NCI-H2107 treated with DMSO at 0.1 percent for 48 hours (cell line): ENCODE measurements at regions not wholly inside any gene's neighbourhood (a gene's known extent, or its start where the extent isn't known, plus 50 kb on each side); places are given as distances from the start of the nearest gene placed in this dataset.
A peak's percentile ranks its signal among the peaks of the same experiment; 100 is the strongest.

Experiments
- DNase-seq: peaks from one replicate; lab custom pipeline; 2025; ENCODE audit not compliant: unreplicated experiment; lab: John Stamatoyannopoulos, UW

GRCh38 chr5:54721951-54722654, 204.5 kb downstream of the SNX18 start:
- DNase-seq, result no peak

DNA sequence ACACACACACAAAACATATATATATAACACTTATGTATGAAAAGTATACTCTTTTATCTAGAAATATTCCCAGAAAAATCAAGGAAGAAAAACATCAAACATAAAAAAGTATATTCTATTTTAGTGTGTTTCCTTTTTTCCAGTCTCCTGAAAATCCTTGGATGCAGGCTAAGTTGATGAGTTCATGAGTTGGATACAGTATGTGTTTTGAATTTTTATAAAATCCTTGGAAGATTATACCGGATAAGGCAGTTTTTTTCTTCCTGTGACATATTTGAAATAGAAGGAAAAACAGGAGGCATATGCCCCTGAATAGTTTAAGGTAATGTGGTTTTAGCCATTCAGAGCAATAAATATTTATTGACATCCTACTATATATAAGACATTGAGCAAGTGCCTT, 203.6 kb downstream of the SNX18 start:
- DNase-seq, result no peak

DNA sequence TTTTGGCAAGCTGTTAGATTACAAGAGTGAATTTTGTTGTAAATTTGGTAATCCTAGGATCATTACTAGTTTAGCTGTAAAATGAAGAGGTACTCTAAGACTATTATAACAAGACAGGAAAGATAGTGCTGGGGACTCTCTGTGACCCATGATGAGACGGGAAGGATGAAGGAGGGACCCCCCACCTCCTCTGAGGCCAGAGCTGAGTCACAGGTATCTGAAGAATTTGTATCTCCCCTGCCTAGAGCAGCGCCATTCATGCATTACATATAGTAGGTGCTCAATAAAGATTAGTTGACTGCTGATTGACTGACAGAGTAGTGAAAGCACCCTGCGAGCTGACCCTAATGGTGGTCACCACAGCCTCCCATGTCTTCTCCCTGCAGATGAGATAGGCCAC, 202.8 kb downstream of the SNX18 start:
- DNase-seq, result no peak

DNA sequence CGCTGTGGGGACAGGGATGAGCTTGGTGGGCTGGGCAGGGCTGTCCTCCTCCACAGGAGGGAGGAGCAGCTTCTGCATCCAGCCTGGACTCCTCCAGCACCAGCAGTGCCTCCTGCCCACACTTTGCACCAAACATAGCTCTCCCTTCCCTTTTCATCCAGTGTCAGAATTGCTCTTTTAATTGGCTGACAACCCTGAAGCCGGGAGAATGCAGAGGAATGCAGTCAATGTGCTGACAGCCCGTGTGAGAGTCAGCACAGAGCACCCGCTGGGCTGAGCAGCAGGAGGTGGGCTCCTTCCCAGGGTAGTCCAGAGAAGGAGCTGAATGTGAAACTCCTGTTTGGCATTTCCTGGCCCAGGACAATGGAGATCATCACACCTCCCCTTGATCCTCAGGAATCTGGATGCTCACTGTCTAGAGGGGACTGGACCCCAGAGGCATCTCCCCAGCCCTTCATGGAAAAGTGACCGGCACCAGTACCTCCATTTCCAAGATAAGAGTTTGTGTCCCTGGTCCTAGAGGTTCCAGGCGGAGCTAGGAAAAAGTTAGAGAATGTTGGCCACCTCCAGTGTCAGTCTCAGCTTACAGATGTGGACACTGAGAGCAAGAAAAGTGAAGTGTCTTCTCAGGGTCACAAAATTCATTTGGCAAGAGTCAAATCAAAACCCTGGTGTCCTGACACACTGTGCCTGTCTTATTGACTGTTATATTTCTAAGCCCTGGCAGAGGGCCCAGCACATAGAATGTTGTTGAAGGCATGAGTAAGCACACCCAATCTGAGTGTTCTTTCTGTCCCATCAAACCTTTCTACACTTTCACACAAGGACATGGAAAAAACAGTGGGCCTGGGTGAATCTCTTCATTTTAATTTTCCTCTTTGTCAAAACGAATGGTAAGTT, 202.1 kb downstream of the SNX18 start:
- no peak for DNase-seq

DNA sequence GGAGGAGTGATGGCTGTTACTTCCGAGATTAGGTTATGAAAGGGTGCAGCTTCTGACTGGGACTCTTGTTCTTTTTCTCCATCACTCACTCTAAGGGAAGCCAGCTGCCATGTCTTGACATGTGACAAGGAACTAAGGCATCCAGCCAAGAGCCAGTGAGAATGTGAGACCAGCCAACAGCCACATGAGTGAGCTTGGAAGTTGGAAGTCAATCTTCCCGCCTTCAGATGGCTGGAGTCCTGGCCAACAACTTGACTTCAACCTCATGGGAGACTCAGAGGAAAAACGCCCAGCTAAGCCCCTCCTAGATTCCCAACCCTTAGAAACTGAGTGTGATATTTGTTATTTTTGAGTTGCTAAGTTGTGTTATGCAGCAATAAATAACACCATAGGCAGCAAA, 201.1 kb downstream of the SNX18 start:
- no peak for DNase-seq

GRCh38 chr5:54717870-54718269, 200.3 kb downstream of the SNX18 start:
- no peak for DNase-seq

GRCh38 chr5:54717459-54717858, 199.9 kb downstream of the SNX18 start:
- DNase-seq, result no peak

GRCh38 chr5:54713923-54714581, 196.5 kb downstream of the SNX18 start:
- DNase-seq, result no peak

- DNase-seq, result no peak
These were observed 191.5 kb downstream of the SNX18 start for GRCh38 chr5:54709096-54709495.

DNA sequence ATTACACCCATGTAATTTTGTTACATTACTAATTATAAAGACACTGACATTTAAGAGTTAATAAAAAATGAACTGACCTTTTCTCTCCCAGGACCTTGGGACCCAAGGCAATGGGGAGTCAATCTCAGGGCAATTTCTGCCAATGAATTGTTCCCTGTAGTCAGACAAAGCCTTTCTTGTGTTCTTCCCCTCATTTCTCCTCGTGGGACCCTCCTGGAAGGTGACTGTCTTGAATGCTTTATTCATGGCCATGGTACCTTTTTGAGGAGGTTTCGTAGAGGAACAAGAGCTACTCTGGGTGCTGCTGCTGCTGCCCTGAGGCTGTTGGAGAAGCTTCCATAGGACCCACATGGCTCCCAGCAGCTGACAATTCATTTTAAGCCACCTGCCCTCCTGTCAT, 190.3 kb downstream of the SNX18 start:
- DNase-seq, result no peak

DNA sequence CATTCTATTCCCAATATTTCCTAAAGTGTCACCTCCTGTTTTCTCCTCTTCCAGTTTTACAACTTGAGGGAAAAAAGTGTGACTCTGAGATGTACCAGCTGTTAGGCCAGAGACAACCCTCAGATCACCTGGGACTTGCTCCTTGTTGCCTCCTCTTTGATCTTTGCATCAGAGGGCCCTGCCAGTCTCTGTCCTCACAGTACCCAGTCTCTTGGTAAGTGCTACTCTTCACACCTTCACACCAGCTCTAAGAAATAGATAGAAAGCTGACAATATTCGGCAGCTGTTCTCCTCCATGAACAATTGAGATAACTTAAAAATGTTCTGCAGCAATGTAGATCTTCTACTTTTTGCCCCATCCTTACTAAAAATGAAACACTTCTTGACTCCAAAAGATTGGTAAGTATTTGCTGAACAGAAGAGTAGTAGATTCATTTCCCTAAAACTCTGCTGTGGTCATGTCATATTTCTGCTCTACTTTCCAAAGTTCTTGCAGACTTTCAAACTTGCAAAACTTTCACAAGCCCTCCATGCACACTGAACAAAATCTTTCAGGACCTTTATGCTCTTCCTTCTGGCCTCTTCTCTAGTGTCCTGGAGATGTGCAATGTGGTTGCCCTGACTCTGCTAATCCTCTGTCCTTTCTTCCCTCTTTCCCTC, 188.6 kb downstream of the SNX18 start:
- no peak for DNase-seq

GRCh38 chr5:54704825-54705224, 187.3 kb downstream of the SNX18 start:
- no peak for DNase-seq

DNA sequence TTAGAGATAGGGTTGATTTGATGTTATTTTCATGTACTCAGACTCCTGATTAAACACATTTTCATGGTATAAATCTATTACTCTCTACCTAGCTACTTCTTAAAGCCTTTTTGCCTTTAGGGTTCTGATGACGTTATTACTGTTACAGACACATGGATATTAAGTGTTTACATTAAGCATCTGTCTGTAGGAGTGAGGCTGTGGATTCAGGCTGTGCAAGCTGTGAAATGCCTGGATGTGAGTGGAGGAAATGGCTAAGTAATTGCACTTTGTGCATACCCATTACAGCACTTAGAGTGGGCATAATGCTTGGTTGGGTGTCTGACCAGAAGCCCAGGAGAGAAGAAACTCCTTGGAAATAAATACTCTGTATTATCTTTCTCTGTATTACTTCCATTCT, 186.8 kb downstream of the SNX18 start:
- no peak for DNase-seq

DNA sequence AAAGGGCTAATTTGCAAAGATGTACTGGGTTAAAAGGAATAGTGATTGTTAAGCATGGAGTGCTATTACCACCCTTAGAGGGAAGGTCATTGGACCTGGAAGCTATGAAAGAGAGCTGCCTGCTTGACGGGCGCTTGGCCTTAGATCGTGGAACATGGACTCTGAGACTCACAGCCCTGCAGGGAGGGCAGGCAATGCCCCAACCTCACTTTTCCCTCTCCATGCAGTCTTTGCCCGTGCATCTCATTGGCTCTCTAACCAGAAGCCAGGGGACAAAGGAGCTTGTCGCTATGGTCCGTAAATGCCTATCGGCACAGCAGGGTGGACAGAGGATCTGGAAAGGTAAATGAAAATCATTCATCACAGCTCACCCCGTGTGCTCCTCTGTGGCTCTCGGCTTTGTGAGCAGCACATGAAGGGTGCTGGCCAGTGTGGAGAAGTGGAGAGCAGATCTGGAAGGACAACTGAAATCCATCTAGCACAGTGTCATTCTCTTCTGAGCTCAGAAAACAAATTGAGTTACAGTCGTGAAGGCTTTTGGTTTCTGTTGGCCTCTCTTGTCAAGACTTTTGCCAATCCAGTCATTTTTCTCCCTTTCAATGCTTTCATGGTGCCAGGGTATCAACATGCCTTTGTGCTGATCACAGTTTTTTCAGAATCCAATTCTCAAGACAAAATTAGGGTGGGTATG, 186.2 kb downstream of the SNX18 start:
- no peak for DNase-seq

DNA sequence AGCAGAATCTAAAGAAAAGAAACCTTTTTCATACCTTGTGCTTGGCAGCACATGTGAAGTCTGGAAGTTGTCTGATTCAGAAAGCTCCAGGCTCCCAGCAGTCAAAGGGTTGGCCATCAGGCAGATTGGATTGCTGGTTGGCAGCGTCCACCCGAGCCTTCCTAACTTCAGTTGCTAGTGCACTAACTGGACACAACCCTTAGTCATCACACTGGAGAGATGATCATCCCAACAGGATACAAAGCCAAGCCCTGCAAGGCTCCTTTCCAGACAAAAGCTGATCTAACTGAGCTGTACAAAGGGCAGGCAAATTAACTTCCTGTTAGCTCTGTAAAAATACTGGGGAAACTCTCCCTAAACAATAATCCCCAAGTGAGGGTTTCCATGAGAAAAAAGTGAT, 185.6 kb downstream of the SNX18 start:
- no peak for DNase-seq

GRCh38 chr5:54702470-54702869, 184.9 kb downstream of the SNX18 start:
- no peak for DNase-seq

GRCh38 chr5:54700986-54701578, 183.5 kb downstream of the SNX18 start:
- peak; percentile 30 for DNase-seq

DNA sequence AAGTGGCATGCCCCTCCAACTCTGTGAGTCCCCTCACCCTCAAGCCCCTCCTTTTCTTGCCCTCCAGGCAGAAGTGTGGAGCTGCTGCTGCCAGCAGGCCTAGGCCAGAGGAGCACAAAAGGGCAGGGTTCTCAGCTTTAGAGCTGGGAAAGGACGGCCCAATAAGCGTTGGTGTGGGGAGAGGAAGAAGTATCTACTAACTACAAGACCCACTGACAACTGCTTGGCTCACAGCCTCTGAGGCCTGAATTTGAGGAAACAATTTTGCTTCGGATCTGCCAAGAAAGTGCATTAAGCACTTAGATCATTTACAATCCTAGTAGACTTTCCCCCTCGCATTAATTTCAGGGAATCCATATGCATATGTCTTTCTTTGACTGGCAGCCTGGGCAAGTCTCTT, 179.4 kb downstream of the SNX18 start:
- DNase-seq, result no peak

- DNase-seq, result no peak
These were observed 178.8 kb downstream of the SNX18 start for GRCh38 chr5:54696346-54696745.

DNA sequence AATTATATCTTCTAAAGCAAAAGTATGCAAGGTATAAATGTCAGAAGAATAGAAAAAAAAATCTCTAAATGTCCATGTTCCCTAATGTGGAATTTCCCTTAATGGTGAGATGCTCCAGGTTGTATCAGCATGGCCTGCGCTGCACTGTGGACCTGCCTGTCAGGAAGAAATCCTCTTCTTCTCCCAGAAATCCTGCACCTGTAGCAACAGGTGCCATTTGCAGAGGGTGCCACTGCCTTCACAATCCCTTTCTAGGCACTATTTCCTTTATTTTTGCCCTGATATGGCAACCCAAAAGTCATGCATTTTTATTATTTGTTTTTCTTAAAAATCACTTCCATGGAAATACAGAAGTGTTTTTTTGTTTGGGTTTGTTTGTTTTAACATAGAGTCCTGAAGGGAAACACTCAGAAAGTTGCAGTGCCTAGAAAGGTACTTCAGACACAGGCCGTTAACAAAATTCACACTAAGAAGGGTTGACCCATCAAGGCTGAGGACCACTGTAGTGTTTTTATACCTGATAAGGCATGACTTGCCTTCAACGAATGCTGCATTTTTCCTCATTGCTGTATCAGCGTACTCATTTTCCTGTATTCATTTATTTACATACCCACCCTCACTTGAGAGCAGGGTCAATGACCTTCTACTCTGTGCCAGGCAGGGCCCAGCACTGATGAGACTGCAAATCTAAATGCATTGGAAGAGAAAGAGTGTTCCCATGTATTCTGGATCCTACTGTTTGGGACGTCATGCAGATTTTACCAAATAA, 177.8 kb downstream of the SNX18 start:
- DNase-seq, result no peak
